ENCODE measurements at regions not wholly inside any gene's neighbourhood (a gene's known extent, or its start where the extent isn't known, plus 50 kb on each side); places are given as distances from the start of the nearest gene placed in this dataset.
"Not testable (repeated sequence)": the region's sequence is repeated elsewhere in the genome, so short reads cannot be mapped to it uniquely, and the experiment has no call there.

DNA sequence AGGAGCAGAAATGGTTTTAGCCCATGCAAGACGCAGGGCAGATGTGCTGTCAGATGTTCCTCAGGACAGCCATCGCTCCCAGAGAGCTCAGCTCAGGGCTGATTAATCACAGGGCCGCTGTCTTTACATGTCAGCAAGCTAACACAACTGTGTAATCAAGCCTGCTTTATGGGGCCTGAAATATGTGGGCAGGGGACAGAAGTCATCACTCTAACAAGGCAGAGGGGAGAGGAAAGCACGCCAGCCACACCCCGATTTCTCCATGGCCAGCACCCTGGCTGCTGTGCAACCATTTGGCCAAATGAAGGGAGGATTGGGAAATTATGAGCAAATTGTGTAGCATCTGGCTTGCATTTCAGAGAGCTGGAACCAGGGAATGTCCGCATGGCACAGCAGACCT, 368.8 kb downstream of the NPHP4 start:
- no peak for DNase-seq

DNA sequence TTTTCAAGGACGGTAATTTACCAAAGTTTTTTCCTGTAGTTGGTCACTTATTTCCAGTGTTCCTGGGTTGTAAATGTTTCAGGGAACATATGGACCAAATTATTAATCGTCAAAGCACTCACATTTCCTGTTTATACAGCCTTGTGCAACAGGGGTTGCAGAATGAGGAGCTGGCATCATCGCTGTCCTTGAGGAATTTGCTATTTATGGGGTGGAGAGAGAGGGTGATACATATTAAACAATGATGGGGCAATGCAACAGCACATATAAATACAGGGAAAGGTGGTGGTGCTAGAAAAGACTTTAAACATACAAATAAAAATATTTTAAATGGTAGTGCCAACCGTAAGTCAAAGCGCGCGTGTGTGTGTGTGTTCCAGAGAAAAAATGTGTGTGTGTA, 369.8 kb downstream of the NPHP4 start:
- DNase-seq: no peak

DNA sequence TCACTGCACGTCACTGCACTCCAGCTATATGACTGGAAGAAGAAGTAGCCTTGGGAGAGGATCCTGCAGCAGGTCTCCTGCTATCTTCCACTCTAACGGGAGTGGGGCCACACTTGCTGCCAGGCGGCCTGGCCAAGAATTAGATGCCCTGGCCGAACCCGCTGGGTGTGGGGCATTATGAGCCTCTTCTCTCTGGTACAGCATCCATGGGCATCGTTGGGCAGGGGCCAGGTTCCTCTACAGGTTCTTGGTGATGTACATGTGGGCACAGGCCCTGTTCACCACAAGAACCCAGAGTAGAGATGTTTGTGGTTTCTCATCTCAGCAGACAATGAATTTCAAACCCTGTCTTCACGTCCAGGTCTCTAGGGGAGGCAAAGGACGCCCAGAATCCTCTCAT, 370.5 kb downstream of the NPHP4 start:
- no peak for DNase-seq

DNA sequence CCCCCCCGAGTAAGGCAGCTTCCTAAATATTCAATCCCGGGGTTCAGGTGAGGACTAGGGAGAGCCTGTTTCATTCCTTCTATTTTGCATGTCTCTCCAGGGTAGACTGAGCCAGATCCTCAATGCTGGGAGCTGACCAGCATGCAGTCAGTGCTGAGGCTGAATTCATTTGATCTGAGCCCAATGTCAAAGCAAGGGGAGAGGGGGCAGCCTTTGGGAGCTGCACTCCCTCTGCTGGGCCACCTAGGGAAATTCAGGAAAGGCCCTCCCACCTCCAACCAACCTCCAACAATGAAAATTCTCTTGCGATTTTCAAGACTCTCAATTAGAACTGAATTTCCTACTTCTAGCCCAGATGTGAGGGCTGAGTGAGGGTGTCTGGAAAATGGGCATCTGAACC, 371.2 kb downstream of the NPHP4 start:
- DNase-seq: peak; percentile 16

DNA sequence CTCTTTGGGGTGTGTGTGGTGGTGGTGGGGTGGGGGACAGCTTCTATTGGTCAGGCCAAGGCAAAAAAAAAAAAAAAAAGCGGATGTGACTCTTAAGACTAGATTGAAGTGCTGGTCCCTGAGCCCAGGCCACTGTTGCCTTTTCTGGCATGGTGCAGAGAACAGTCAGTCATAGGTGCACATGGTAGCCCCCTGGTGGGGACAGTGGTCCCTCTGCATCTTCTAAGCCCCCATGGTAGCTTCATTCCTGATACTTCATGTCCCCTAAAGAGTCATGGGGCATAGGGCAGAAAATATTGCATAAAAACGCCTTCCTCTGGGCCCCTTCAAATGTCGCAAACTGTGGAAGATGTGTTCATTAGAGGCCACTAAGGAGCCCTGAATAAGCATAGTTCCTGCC, 371.8 kb downstream of the NPHP4 start:
- no peak for DNase-seq

DNA sequence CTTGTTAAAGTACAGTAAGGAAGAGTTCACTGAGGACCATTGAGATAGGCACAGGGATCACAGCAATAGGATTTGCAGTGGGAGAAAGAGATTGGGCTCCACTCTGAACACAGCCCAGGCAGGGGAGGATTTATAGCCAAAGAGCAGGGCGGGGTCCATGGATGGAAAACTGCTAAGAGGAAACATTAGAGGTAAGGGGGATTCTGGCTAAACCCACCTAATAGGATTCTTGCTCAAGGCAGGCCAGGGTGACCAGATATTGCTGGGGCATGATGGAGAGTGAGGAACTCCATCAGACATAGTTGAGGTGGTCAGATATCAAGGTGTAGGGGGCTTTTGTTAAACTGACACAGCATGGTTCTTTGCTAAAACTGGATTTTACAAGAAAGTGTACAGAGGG, 372.8 kb downstream of the NPHP4 start:
- no peak for DNase-seq

DNA sequence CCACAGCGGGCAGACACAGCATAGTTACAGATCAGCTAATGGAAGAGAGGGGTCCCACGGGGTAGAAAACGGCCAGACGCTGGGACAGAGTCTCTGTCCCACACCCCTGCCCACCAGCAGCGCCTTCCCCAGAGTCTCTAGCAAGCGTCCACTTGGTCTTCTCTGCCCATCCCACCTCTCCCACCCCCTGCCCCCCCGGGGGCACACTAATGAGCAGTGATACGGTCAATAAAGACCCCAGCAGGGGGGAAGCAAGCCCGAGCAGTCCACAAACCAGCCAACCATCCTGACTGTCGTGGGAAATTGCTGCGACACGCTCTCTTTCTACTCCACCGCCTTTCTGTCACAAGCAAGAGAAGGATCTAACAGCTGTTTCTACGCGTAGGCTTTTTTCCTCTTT, 374.7 kb downstream of the NPHP4 start:
- no peak for DNase-seq

DNA sequence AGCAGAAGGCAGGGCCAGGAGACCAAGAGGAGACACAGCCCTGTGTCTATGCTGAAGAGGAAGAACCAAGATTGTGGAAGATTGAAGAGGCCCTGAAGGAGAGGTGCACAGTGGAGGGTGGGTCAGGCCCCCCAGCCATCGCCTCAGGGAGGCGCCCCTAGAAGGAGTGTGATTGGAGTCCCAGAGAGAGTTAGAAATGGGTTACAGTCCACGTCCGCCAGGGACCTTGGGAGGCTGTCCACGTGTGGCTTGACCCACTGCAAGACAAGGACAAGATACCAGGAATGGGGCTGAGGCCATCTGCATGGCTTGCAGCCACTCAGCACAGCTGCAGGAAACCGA, 375.1 kb downstream of the NPHP4 start:
- no peak for DNase-seq

DNA sequence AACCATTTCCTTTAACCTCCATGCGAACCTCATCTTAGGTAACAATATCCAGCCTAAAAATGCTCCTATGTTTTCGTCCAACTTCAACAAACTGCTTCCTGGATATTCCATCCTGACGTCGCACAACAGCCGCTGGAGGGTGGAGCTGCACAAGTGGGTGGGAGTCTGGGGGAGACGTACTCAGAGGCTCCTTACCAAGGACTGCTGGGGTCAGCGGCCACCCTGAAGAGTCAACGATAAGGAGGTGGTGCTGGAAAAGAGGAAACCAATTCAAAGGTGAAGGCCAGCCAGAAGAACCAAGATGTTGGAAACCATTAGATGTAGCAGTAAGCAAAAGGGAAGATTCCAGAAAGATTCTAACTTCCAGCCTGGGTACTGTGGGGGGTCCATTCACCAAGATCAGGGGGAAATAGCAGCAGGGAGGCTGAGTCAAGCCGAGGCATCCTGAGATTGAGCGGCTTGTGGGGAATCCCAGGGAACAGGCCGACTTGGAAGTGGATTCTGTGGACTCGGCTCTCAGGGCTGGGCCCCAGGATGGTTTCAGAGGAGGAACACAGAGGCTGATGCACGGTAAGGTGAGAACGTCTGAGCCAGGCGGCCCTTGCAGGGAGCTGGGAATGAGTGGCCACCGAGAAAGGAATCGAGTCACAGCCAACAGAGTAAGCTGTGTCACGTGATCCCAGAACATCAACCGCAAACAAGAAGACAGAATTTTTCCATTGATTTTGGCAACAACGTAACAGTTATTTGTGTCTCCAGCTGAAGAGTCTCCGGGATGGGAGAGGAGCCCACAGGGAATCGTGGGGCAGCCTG, 375.7 kb downstream of the NPHP4 start:
- DNase-seq: no peak

DNA sequence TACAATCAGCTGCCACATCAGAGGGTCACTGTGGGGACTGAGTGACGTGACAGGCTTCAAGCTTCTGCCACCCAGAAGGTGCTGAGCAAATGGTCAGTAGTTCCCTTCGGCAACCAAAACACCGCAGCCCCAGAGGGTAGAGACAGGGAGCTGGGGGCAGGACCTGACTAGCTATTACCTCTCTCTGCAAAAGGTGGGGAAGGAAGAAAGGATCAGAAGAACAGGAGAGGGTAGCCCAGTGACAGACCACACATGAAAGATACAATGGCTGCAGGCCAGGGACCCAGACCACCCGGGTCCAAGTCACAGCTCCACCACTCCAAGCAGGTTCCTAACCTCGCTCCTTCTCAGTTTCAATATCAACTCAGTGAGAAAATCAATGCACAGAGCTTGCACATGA, 377.1 kb downstream of the NPHP4 start:
- no peak for DNase-seq

DNA sequence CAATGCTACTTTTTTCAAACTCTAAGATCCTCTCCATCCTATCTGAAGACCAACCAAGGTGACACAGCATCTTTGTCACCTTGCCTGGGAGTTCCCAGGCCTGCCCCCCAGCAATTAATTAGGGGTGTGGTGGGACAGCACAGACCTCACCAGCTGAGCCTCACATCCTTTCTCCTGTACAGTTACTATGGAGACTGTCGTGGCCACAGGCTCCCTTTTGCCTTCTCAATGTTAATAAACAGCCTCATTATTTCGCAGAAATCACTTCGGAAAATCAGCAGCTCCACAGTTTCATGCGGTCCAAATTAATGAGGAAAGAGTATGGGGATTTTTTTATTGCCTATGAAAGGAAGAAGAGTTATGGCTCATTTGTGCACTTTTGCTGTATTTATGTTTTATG, 378.3 kb downstream of the NPHP4 start:
- DNase-seq: no peak

DNA sequence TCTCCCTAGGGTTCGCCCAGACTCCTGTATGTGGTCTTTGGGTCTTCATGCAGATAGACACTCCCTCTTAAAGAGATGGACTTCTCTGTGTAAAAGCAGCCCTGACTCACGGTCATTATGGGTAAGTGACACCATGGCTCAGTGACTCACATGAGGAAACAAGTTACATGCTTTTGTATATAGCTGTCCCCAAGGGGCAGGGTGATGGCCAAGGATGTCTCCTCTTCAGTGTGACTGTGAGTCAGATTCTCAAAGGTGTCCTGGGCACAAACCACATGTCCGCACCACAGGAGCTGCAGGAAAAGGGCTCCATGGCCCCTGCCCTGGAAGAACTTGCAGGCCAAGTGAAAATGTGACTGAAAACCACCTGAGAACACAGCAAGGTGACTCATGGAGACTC, 380.4 kb downstream of the NPHP4 start:
- no peak for DNase-seq

DNA sequence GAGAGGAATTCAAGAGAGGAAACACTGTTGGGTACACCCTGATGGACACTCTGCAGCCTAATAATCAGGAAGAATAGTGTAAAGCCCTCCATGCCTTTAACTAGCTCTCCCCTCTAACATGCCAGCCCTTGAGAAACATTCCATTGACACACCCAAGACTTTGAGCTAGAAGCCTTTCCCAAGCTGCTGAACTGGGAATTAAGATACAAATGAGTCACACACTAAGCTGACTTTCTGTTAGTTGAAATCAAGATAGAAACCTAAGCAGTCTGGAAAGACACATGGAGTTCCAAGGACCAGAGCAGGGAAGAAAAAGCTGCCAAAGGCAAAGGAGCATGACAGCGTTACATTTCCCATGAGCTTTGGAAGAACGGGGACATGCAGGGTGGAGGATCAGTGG, 380.8 kb downstream of the NPHP4 start:
- DNase-seq: no peak

DNA sequence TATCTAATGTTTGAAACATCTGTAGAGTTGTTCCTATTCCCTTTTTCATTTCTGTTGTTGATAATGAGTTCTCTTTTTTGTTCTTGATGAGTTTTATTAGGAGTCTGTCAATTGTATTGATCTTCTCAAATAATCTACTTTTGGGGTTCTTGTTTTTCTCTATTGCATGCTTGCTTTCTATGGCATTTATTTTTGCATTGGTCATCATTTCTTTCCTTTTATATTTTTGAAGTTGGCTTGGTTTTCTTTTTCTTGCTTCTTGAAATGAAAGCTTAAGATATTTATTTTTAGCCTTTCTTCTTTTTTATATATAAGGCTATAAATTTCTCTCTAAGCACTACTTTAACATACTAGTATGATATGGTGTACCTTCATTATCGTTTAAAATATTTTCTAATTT, 381.8 kb downstream of the NPHP4 start:
- no peak for DNase-seq

DNA sequence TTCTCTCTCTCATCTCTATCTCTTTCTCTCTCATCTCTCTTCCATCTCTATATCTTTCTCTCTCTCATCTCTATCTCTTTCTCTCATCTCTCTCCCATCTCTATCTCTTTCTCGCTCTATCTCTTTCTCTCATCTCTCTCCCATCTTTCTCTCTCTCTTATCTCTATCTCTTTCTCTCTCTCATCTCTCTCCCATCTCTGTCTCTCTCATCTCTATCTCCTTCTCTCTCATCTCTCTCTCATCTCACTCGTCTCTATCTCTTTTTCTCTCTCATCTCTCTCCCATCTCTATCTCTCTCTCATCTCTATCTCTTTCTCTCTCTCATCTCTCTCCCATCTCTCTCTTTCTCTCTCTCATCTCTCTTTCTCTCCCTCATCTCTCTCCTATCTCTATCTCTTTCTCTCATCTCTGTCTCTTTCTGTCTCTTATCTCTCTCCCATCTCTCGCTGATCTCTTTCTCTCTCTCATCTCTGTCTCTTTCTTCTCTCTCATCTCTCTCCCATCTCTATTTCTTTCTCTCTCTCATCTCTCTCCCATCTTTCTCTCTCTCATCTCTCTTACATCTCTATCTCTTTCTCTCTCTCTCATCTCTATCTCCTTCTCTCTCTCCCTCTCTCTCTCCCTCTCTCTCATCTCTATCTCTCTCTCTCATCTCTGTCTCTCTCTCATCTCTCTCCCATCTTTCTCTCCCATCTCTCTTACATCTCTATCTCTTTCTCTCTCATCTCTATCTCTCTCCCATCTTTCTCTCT, 388.7 kb downstream of the NPHP4 start:
- DNase-seq: no peak

DNA sequence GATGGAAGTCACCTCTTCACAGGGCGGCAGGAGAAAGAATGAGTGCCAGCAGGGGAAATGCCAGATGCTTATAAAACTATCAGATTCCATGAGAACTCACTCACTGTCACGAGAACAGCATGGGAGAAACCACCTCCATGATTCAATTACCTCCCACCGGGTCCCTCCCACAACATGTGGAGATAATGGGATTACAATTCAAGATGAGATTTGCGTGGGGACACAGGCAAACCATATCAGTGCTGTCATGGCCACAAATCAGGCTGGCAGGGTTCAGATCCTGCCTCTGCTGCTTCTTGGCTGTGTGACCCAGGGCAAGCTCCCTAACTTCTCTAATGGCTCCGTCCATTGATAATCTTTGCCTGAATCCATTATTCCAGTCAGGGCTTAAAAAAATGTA, 389.5 kb downstream of the NPHP4 start:
- not testable (repeated sequence) for DNase-seq

DNA sequence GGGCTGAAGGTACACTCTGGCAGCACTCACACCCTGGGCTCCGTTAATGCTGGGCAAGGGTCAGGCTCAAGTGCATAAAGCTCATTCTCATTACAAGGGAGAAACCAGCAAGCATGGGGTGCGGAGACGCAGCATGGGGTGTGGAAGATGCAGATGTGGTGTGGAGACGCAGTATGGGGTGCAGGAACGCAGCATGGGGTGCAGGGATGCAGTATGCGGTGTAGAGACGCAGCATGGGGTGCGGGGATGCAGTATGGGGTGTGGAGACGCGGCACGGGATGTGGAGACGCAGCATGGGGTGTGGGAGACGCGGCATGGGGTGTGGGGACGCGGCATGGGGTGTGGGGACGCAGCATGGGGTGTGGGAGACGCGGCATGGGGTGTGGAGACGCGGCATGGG, 390.7 kb downstream of the NPHP4 start:
- no peak for DNase-seq

DNA sequence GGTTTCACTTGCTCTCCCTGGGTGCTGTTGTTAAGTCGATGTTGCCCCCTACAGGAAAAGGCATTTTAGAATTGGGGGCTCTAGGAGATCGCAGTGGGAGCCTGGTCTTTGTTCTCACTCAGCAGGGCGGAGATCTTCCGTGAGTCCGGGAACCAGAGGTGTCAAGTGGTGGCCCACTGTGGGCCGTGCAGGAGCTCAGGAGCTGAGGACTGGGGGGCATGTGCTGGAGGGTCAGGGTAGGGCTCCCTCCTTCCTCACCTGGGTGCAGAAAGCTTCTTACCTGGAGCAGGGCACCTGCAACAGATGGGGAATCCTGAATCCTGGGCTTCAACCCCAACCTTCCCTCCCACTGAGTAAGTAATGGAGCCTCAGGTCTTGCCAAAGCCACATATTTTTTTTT, 392.7 kb downstream of the NPHP4 start:
- no peak for DNase-seq

DNA sequence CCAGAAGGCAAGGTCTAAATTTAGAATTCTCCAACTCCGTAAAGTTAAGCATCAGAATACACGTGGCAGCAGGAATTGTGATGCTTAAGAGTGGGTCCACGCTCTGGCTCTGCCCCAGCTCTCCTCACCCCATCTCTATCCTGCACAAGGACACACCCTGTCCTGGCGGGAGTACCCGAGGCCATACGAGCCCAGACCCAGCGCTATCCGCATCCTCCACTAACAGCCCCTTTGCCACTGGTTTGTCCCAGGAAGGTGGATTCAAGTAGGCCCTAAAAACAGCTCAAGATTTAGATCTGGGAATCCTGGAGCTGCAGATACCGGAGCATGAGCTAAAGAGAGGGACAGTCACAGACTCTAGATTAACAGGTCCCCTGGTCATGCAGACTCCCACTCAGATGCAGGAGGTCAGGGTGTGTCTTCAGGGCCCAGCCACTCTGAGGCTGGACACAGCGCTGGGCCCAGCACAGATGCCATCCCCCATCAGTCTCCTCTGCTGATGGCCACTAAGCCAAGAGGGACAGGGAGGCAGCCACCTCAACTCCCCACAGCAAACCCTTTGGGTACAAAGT, 393.3 kb downstream of the NPHP4 start:
- DNase-seq: no peak

DNA sequence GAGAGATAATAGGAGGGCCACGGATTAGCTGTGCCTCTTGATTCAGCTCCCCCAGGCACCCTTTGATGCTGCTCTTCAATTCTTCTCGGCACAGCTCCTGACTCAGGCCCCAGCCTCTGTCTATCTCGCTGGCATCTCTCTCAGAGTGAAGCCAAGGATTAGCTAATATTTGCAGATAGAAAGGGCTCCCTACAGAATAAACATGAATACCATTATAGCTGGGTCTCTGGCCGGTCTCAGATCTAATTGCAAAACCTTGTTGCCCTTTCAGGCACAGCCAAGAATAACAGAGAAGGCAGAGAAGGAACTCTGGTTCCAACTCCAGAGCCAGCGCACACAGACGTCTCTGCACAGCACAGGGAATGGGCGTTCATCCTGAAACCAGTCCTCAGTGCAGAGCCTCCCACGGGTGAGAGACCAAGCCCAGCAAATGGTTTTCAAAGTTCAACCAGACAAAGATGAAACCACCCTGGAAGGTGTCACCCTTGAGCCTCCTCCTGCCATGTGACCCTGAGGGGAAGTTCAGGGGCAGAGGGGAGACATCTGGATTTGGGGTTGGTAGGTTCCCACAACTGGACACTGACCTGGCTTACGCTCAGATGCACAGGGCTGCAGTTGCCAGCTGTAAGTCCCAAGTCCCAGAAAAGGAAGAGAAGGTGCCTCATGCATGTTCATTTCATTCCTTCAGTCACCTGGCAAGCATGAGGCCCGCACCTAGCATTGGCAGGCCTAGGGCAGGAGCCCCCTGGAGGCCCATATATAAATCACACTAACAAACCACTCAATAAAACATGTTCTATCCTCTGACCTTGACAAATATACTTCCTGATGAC, 394.0 kb downstream of the NPHP4 start:
- peak; percentile 18 for DNase-seq

DNA sequence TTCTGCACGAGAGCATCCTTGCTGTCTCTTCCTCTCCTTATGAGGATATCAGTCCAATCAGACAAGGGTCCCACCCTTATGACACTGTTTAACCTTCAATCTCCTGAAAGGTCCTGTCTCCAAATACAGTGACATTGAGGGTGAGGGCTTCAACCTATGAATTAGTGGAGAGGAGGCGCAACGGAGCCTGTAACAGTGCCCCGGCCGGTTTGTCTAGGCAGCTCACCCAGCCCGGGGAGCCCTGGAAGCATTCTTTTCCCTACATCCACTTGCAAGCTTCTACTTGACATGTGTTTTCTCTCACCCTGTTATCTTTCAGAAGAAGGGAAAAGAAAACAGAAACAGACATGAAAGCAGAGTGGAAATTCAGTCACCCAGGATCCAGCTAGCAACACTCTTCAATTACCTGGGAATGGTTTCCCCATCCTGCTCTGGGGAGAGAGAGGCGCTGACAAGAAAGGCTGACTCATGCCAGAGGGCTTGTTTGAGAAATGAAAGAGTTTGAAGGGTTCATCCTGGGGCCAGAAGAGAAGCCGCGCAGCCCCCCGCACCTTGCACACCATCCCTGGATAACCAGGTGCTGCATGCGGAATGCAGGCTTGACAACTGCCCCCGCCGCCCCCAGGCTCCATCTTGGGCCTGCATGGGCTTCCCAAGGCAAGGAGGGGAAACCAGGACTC, 394.9 kb downstream of the NPHP4 start:
- peak; percentile 3 for DNase-seq

DNA sequence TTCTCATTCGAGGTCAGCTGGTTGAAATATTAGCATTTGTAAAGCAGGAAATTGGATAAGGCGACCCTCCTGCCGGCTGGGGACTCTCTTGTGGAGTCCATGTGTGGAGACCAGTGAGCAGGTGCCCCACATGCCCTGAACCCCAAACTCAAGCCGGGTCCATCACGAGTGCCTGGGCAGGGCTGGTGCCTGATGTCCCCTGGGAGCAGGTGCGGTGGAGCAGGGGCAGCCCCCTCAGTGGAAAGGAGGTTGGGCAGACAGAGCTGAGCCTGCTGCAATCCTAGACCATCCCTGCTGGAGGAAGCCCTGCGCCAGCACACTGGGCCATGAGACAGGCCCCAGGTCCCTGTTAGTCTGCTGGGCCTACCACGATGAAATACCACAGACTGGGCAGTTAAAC, 395.6 kb downstream of the NPHP4 start:
- no peak for DNase-seq

All from NCI-H510A treated with DMSO at 0.1 percent for 48 hours (cell line).